ENCODE measurements at regions not wholly inside any gene's neighbourhood (a gene's known extent, or its start where the extent isn't known, plus 50 kb on each side); places are given as distances from the start of the nearest gene placed in this dataset.

- TF ChIP-seq ZBTB20 (tag by site-specific recombination; IDR thresholded peaks at IDR 0.05) (no peak), ELK4 (IDR thresholded peaks at IDR 0.05; ENCODE audit: borderline replicate concordance, low read depth, low read length) (no peak), ZNF610 (tag by site-specific recombination; IDR thresholded peaks at IDR 0.05; ENCODE audit: borderline replicate concordance) (no peak), ZNF138 (tag by site-specific recombination; IDR thresholded peaks at IDR 0.05; ENCODE audit: borderline replicate concordance) (no peak), ZNF843 (tag by site-specific recombination; IDR thresholded peaks at IDR 0.05) (no peak), OSR2 (tag by site-specific recombination; IDR thresholded peaks at IDR 0.05) (no peak), ZNF548 (tag by site-specific recombination; IDR thresholded peaks at IDR 0.05) (no peak), ZNF391 (tag by site-specific recombination; IDR thresholded peaks at IDR 0.05; ENCODE audit: borderline replicate concordance, low read depth) (no peak), ZNF600 (tag by site-specific recombination; IDR thresholded peaks at IDR 0.05) (peak; percentile 89), ZNF768 (tag by site-specific recombination; IDR thresholded peaks at IDR 0.05) (no peak), MYNN (tag by site-specific recombination; IDR thresholded peaks at IDR 0.05; ENCODE audit: borderline replicate concordance) (no peak), ZSCAN18 (tag by site-specific recombination; IDR thresholded peaks at IDR 0.05) (no peak), ZNF580 (tag by site-specific recombination; IDR thresholded peaks at IDR 0.05) (no peak), ZNF248 (tag by site-specific recombination; IDR thresholded peaks at IDR 0.05) (no peak), ZNF157 (tag by site-specific recombination; IDR thresholded peaks at IDR 0.05) (no peak), ZNF518A (tag by site-specific recombination; conservative IDR thresholded peaks at IDR 0.05; ENCODE audit: low read depth) (no peak), ZBTB7A (tag by site-specific recombination; IDR thresholded peaks at IDR 0.05; ENCODE audit: low read depth) (no peak), ZNF37A (tag by site-specific recombination; IDR thresholded peaks at IDR 0.05) (no peak), FEZF1 (tag by site-specific recombination; IDR thresholded peaks at IDR 0.05) (no peak), ZNF174 (tag by site-specific recombination; IDR thresholded peaks at IDR 0.05) (no peak), ZNF311 (tag by site-specific recombination; IDR thresholded peaks at IDR 0.05; ENCODE audit: borderline replicate concordance) (no peak), ZNF274 (IDR thresholded peaks at IDR 0.05; ENCODE audit: low read length) (no peak), ZNF274 (tag by site-specific recombination; IDR thresholded peaks at IDR 0.05; ENCODE audit: borderline replicate concordance) (no peak), ZNF664 (tag by site-specific recombination; IDR thresholded peaks at IDR 0.05) (no peak), BCL11B (tag by site-specific recombination; IDR thresholded peaks at IDR 0.05; ENCODE audit: low read depth) (no peak), ZFP37 (tag by site-specific recombination; IDR thresholded peaks at IDR 0.05) (0 out of 2 replicates have a peak, but pooled peaks have one; percentile 13), SP7 (tag by site-specific recombination; IDR thresholded peaks at IDR 0.05) (peak; percentile 85), ZNF366 (tag by site-specific recombination; conservative IDR thresholded peaks at IDR 0.05) (peak; percentile 49), ZNF394 (tag by site-specific recombination; IDR thresholded peaks at IDR 0.05; ENCODE audit: borderline replicate concordance) (no peak), ZNF398 (tag by site-specific recombination; IDR thresholded peaks at IDR 0.05) (no peak), ZSCAN23 (tag by site-specific recombination; IDR thresholded peaks at IDR 0.05) (no peak)
Observed at GRCh38 chr3:42036483-42036823, 54.7 kb upstream of the TRAK1 start (continued).

All from HEK293 (cell line).